ENCODE measurements at regions not wholly inside any gene's neighbourhood (a gene's known extent, or its start where the extent isn't known, plus 50 kb on each side); places are given as distances from the start of the nearest gene placed in this dataset.

GRCh38 chr21:31471865-31472264 lies 127.8 kb upstream of the TIAM1 start:
- TF ChIP-seq, protein P1, sequence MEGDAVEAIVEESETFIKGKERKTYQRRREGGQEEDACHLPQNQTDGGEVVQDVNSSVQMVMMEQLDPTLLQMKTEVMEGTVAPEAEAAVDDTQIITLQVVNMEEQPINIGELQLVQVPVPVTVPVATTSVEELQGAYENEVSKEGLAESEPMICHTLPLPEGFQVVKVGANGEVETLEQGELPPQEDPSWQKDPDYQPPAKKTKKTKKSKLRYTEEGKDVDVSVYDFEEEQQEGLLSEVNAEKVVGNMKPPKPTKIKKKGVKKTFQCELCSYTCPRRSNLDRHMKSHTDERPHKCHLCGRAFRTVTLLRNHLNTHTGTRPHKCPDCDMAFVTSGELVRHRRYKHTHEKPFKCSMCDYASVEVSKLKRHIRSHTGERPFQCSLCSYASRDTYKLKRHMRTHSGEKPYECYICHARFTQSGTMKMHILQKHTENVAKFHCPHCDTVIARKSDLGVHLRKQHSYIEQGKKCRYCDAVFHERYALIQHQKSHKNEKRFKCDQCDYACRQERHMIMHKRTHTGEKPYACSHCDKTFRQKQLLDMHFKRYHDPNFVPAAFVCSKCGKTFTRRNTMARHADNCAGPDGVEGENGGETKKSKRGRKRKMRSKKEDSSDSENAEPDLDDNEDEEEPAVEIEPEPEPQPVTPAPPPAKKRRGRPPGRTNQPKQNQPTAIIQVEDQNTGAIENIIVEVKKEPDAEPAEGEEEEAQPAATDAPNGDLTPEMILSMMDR (IDR thresholded peaks at IDR 0.05; ENCODE audit: extremely low read depth in 1 of 2, insufficient read depth in 1 of 2, low read depth in 1 of 2, low read length in 2 of 2): no peak
- TF ChIP-seq JUN (IDR thresholded peaks at IDR 0.05; ENCODE audit: borderline replicate concordance, insufficient read depth, insufficient read length, low read depth): no peak
- no peak for TF ChIP-seq MAX (IDR thresholded peaks at IDR 0.05; ENCODE audit: insufficient read depth, insufficient read length)
- TF ChIP-seq POLR2A (IDR thresholded peaks at IDR 0.05; ENCODE audit: low read depth, low read length): no peak
- no peak for TF ChIP-seq POLR2AphosphoS5 (IDR thresholded peaks at IDR 0.05; ENCODE audit: insufficient read depth, low read depth, low read length)
- no peak for TF ChIP-seq EZH2 (IDR thresholded peaks at IDR 0.05; ENCODE audit: borderline replicate concordance, low read depth, low read length, severe bottlenecking)
